ENCODE measurements at regions not wholly inside any gene's neighbourhood (a gene's known extent, or its start where the extent isn't known, plus 50 kb on each side); places are given as distances from the start of the nearest gene placed in this dataset.

- H3K4me3 ChIP-seq (ENCODE audit: low read depth, low read length), result no peak overlapping the region
- no peak for DNase-seq (ENCODE audit: low read depth, low spot score)
- CTCF ChIA-PET, result no interaction called here
- TF ChIP-seq, protein P1, sequence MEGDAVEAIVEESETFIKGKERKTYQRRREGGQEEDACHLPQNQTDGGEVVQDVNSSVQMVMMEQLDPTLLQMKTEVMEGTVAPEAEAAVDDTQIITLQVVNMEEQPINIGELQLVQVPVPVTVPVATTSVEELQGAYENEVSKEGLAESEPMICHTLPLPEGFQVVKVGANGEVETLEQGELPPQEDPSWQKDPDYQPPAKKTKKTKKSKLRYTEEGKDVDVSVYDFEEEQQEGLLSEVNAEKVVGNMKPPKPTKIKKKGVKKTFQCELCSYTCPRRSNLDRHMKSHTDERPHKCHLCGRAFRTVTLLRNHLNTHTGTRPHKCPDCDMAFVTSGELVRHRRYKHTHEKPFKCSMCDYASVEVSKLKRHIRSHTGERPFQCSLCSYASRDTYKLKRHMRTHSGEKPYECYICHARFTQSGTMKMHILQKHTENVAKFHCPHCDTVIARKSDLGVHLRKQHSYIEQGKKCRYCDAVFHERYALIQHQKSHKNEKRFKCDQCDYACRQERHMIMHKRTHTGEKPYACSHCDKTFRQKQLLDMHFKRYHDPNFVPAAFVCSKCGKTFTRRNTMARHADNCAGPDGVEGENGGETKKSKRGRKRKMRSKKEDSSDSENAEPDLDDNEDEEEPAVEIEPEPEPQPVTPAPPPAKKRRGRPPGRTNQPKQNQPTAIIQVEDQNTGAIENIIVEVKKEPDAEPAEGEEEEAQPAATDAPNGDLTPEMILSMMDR (IDR thresholded peaks at IDR 0.05; ENCODE audit: insufficient read depth, low read length, missing control alignments), result no peak
- POLR2A ChIA-PET, result no interaction called here
Observed at GRCh38 chr4:35604724-35605123, 639.6 kb downstream of the ARAP2 start.

DNA sequence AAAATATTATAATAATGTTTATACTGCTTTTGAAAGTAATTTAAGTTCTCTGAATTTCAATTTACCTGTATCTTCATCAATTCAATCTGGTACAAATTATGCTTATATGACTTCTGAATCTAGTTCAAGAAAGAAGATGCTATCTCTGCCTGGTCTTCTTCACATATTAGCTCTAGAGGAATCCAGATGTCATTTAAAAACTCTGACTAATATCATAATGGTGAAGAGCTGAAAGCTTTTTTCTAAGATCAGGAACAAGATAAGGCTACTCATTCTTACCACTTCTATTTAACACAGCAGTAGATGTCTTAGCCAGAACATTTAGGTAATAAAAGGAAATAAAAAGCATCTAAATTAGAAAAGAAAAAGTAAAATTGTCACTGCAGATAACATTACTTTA lies 636.1 kb downstream of the ARAP2 start:
- ChIA-PET POLR2A (no interaction called here), CTCF (no interaction called here)
- TF ChIP-seq, protein P1 (IDR thresholded peaks at IDR 0.05; ENCODE audit: insufficient read depth, low read length, missing control alignments), result no peak
- H3K4me3 ChIP-seq (ENCODE audit: low read depth, low read length), result no peak overlapping the region
- no peak for DNase-seq (ENCODE audit: low read depth, low spot score)

- CTCF ChIA-PET, result no interaction called here
- TF ChIP-seq, protein P1 (IDR thresholded peaks at IDR 0.05; ENCODE audit: insufficient read depth, low read length, missing control alignments), result no peak
- H3K4me3 ChIP-seq (ENCODE audit: low read depth, low read length), result no peak overlapping the region
- POLR2A ChIA-PET, result no interaction called here
- no peak for DNase-seq (ENCODE audit: low read depth, low spot score)
Observed at GRCh38 chr4:35614120-35614519, 630.2 kb downstream of the ARAP2 start.

DNA sequence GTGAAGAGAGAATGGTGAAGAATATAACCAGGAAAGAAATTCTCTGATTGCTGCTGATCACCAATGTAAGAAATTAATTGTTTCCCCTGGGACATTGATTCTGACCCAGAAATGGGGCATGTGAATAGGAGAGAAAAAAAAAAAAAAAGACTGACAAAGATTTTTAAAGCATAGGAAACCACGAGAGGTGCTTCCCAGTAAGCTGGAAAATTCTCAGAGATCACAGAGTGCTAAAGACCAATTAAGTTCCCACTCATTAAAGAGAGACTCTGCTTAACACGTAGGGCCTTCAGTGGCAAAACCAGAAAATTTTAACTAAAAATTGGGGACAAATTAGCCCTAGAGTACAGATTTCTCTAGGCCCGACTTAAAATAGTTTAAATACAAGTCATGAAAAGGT lies 604.4 kb downstream of the ARAP2 start:
- CTCF ChIA-PET, result no interaction called here
- TF ChIP-seq, protein P1 (IDR thresholded peaks at IDR 0.05; ENCODE audit: insufficient read depth, low read length, missing control alignments), result no peak
- H3K4me3 ChIP-seq (ENCODE audit: low read depth, low read length), result no peak overlapping the region
- no peak for DNase-seq (ENCODE audit: low read depth, low spot score)
- POLR2A ChIA-PET, result no interaction called here

GRCh38 chr4:35643661-35644060 lies 600.7 kb downstream of the ARAP2 start:
- TF ChIP-seq, protein P1 (IDR thresholded peaks at IDR 0.05; ENCODE audit: insufficient read depth, low read length, missing control alignments), result no peak
- ChIA-PET CTCF (no interaction called here), POLR2A (no interaction called here)
- DNase-seq (ENCODE audit: low read depth, low spot score), result no peak
- no peak overlapping the region for H3K4me3 ChIP-seq (ENCODE audit: low read depth, low read length)

GRCh38 chr4:35644591-35644990 lies 599.7 kb downstream of the ARAP2 start:
- POLR2A ChIA-PET, result no interaction called here
- CTCF ChIA-PET, result no interaction called here
- no peak for DNase-seq (ENCODE audit: low read depth, low spot score)
- TF ChIP-seq, protein P1 (IDR thresholded peaks at IDR 0.05; ENCODE audit: insufficient read depth, low read length, missing control alignments), result no peak
- no peak overlapping the region for H3K4me3 ChIP-seq (ENCODE audit: low read depth, low read length)
